Activated CD4-positive, alpha-beta T cell treated with anti-CD3 and anti-CD28 coated beads, Interleukin-2, amount 50 U/mL, for 24 hours (primary cell): ENCODE measurements at regions not wholly inside any gene's neighbourhood (a gene's known extent, or its start where the extent isn't known, plus 50 kb on each side); places are given as distances from the start of the nearest gene placed in this dataset.
"Not testable (repeated sequence)": the region's sequence is repeated elsewhere in the genome, so short reads cannot be mapped to it uniquely, and the experiment has no call there.

Experiments used
- DNase-seq, 2 donors: peaks; one replicate each; pipeline ENCODE4 v3.0.0-alpha.2; 2020; ENCODE audit warnings: low read depth in 1 of 2, low spot score in 1 of 2

DNA sequence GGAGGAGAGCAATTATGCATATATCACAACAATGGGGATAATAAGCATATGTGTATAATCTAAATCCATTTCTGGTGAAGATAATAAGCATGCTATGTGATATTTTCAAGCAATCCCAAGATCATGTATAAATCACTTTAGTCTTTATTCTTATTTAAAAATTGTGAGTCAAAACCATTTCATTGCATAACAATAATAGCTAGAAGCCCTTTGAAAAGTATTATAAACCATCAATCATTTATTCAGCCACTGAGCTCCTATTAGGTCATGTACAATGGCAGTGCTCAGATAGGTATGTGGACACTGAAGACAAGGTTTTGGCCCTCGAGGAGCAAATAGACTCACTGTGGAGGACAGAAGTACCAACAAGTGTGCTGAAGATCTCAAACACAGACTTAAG, 113.1 kb downstream of the CDCA7 start:
- DNase-seq = no peak

DNA sequence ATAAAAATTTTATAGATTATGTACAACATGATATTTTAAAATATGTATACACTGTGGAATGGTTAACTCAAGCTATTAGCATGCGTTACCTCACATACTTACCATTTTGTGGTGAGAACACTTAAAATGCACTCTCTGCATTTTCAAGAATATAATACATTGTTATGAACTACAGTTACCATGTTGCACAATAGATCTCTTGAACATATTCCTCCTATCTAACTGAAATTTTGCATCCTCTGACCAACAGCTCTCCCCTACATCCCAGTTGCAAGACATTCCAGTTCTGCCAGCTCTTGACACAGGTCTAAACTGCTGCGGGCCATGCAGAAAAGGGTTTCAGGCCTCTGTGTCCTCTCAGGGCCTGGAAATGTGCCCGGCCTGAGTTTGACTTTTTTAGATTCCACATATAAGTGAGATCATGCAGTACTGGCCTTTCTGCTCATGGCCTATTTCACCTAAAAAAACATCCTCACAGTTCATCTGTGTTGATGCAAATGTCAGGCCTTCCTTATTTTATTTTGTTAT, 113.7 kb downstream of the CDCA7 start:
- no peak for DNase-seq

DNA sequence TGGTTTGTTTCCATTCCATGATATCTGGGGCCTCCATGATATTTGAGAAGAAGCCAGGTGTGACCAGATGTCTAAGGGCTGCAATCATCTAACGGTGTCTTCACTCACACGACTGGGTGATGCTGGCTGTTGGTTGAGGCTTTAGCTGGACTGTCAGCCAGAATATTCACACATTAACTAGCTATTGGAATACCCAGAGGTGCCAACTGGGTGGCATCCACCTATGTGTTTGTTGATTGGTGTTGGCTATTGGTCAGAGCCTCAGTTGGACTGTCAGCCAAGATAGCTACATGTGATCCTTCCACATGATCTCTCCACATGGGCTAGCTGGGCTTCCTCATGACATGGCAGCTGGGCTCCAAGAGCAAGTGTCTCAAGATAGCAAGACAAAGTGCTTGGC, 117.4 kb downstream of the CDCA7 start:
- DNase-seq = no peak

DNA sequence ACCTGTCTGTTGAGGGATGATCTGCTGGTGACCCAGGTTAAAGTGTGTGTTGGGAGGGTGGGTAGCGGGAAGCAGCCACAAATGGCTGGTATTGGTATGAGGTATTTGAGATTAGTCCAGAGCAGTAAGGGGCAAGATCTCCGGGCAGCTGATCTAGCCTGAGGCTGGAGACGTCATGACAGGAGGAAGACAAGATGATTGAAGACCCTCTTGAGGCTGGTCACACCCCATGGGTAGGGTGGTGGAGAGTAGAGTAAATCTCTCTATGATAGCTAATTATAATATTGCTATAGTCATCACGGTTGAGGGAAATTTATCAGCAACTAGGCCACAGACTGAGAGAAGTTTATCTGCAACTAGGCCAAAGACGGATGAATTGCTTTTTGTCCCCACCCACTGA, 128.5 kb downstream of the CDCA7 start:
- DNase-seq = no peak

DNA sequence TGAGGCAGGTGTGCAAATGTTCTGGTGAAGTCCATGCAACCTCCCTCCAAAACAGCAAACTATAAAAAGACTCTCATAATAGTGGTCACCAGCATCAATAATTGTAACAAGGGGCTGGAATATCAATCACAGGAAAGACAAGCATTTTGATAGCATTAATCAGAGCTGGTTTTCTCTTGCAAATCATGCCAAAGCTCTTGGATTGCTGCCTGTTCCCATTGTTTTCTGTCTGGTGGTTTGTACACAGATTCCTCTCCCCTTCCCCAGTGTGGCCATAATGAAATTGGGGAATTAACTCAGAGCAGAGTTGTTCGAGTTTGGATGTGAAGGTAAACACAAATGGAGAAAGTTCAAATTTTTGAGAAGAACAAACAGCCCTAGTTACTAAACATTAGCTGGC, 134.2 kb downstream of the CDCA7 start:
- no peak for DNase-seq

DNA sequence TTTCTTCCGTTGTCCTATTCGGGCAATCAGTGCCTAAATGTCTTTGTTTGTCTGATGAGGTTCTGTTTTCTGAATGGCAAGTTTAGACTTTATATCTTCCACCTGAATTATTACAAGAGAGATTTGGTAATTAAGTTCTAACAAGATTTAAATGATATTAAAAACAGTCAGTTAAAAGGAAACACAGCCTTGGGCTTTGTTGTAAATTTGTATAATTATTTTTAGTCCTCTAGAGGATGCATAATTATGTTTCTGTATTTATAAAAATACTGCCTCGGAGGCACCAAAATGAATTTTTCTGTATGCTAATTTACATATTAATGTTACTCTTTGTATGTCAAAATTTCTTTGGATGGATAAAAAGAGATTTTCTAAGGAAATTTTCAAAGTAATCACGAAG, 136.7 kb downstream of the CDCA7 start:
- no peak for DNase-seq

DNA sequence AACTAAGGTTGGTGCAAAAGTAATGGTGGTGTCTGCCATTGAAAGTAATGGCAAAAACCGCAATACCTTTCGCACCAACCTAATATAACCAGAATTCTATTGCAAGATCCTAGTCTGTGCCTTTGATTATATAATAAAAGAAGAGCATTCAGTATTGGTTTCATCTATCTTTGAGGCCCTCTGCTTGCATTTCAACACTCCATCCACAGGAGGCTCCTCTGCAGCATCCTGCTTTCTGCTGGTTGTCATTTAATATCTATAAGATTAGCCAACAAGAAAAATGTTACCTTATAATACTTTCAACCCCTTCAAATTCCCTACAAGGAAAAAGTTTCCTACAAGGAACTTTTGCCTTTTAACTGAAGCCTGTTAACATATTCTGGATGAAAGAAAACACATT, 139.2 kb downstream of the CDCA7 start:
- no peak for DNase-seq

DNA sequence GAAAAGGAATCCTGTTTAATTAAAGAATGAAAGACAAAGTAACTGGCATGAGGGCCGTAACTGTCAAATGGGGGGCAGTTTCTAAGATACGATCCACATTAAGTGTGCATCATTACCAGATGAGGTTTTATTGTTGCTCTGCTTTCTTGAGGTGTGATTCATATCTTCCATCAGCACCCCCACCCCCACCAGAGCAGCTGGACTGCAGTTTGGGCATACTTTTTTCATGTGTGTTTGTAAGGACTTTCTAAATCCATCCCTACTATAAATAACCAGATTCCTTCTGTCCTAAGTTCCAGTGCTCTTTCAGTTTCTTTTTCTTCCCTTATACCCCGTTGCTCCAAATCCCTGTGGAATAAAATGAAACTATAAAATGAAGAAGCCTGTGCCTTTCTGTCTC, 142.1 kb downstream of the CDCA7 start:
- no peak for DNase-seq

DNA sequence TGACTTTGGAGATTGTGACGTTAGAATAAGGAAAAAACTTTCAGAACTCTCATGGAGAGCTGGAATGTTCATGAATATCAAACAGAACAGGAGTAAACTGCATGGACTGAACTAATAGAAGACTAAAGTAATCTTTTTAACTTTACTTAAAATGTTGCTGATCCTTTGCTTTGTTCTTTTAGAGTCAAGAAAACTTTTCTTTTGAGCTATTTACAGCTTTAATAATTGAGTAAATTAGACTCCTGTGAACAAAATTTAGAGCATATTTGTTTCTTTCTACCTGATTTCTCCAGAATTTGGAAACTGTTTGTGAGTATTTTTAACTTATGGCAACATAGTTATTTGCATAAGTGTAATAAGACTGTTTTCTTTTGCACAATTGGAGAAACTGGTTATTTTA, 146.3 kb downstream of the CDCA7 start:
- no peak for DNase-seq

DNA sequence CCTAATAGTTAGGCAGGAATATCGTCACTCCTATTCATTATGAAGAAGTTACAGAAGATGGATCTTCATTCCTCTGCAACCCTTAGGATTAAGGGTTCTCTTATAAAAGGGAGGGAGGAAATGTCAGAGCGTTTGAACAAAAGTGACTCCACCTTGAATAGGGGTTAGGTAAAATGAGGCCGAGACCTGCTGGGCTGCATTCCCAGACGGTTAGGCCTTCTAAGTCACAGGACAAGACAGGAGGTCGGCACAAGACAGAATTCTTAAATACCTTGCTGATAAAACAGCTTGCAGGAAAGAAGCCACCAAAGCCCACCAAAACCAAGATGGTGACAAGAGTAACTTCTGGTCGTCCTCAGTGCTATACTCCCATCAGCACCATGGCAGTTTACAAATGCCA, 147.6 kb downstream of the CDCA7 start:
- DNase-seq = no peak

DNA sequence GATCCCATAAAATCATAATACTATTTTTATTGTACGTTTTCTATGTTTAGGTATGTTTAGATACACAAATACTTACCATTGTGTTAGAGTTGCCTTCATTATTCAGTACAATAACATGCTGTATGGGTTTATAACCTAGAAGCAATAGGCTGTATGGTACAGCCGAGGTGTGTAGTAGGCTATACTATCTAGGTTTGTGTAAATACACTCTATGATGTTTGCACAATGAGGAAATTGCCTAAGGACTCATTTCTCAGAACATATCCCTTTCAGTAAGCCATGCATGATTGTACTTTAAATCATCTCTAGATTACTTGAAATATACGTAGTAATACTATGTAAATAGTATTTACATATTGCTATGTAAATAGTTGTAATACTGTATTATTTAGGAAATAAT, 156.7 kb downstream of the CDCA7 start:
- no peak for DNase-seq

DNA sequence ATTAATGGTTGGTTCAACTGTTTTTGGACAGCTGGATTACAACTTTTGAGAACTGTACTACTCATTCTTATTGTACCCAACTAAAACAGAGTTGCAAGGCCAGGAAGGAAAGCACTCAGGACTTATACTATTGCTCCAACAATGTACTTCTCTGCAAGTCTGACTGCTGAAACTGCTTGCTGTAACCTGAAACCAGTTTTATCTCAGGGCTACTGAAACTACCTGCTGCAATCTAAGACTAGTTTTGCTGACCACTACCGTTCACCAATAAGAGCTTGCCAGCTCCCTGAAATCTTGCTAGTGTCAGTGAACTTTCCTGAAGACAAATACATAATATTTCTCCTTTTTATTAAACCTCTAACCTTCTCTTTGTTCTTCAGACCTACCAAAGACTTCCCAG, 157.3 kb downstream of the CDCA7 start:
- DNase-seq = no peak

DNA sequence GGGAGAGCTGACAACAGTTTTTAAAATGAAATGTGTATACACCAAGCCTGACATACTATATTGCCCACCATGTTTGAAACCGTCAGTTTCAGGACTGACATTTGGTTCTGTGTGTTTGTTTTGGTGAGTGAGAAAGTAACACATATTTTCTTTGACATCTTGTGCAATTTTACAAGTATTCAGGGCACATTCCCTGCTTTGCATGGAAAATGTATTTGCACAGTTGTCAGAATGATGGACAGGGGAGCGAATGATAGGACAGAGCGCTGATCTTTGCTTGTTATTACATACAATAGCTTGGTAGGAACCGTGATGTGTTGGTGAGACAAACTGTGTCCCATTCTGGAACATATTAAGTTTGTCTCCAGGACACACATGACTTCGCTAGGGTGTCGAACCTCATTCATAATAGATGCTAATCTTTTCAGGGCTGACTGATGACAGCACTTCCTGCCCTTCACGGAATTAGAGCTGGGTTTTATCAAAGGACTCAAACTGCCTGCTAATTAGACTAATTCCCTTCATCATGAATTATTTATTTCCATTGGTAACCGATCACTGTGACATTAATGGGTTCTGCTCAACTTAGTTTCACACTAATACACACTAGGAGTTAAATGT, 158.5 kb downstream of the CDCA7 start:
- no peak for DNase-seq

DNA sequence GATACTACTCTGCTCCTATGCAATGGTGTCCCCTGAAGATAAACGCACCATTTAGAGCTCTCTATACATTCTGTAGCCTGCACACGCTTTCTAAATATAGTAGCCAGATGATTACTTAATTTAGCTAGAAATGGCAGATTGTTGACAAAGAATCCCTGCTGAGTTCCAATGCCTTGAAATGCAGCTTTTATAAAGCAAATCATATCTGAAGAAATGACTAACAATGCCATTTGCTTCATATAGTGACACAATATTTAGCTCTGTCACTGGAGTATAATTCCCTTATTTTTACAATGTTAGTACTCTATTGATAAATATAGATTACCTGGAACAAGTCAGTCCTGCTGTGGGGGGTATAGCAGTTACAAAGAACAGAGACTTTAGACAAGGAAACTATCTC, 166.2 kb downstream of the CDCA7 start:
- no peak for DNase-seq

DNA sequence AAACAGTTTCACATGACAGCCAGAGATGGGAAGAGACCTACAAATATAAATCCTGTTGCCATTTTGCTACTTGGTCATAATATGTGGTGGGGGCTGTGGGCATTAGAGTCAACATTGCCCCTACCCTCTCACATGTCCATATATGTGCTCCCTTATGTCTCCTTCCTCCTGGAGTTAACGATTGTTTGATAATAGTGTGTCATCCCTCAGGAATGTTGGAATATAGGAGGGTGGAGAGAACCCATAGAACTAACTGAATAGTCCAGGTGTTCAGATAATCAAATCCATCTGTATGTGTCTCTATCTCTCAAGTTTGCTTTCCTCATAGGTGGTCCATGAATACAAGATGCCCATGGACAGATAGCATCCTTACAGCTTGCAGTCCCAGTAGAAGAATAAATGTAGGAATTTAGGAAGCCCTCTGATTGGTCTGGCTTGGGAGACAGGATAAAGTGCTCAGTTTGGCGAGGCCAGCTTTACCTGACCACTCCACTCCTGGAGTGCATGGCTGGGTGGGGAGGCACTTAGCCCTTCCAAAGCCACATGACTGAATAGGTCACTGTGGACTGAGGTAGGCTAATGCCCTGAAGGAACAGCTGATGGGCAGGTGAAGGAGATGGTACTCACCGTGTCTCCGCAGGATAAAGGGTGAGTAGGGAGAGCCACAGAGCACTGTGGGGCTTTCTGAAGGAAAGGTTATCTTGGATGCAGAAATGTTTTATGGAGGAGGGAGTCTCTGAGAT, 166.9 kb downstream of the CDCA7 start:
- DNase-seq = no peak

DNA sequence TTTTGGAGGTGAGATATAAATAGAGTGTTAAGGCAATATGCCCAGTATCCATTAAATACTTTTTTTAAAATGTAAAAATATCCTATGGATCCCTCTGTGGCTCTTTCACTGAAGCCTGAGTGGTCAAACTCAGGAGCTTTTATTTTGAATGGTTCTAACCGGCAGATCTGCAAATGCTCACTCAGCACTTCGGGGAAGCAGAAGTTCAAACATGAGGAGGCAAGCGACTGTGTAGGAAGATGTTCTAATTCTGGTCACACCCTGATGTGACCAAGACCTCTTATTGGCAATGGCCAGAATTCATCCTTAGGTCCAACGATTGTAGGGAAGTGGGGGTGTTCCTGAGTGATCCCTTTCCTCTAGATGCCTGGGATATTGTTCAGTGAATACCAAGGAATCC, 168.8 kb downstream of the CDCA7 start:
- DNase-seq = no peak

DNA sequence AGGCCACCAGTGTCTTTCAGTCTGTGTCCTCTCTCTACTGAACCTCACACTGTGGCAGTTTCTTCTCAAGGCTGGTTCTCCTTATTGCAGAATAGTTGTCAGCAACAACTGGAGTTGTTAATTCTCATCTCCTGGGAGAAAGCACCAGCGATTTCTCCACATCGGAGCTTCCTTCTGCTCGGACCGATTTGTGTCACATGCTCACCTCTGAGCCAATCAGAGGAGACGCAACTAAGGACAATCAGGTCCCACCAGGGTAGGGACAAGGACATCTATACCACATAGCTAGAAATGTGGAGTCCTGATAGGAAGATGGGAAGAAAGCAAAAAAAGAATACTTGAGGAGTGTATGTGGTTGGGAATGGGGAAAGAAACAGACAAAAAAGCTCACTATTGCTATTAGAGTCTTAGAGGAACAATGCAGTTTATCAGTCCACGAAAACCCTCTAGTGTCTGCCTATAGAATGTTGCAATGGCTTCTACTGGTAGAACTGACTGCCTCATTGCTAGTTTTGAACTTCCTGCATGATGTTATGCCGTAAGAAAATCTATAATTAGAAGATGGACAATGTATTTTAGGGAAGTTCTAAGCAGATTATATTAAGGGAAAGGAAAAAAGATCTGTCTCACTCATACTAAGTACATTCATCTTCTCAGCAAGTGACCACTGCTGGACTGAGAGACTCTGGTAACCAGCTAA, 169.7 kb downstream of the CDCA7 start:
- no peak for DNase-seq

DNA sequence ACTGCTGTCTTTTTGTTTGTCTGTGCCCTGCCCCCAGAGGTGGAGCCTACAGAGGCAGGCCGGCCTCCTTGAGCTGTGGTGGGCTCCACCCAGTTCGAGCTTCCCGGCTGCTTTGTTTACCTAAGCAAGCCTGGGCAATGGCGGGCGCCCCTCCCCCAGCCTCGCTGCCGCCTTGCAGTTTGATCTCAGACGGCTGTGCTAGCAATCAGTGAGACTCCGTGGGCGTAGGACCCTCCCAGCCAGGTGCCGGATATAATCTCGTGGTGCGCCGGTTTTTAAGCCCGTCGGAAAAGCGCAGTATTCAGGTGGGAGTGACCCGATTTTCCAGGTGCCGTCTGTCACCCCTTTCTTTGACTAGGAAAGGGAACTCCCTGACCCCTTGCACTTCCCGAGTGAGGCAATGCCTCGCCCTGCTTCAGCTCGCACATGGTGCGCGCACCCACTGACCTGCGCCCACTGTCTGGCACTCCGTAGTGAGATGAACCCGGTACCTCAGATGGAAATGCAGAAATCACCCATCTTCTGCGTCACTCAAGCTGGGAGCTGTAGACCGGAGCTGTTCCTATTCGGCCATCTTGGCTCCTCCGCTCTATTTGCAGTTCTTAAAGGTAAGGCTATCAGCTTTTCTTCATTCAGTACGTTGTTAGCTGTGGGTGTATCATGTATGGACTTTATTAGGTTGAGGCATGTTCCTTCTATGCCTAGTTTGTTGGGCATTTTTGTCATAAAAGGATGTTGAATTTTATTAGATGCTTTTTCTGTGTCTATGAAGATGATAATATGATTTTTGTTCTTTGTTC, 178.3 kb downstream of the CDCA7 start:
- not testable (repeated sequence) for DNase-seq

DNA sequence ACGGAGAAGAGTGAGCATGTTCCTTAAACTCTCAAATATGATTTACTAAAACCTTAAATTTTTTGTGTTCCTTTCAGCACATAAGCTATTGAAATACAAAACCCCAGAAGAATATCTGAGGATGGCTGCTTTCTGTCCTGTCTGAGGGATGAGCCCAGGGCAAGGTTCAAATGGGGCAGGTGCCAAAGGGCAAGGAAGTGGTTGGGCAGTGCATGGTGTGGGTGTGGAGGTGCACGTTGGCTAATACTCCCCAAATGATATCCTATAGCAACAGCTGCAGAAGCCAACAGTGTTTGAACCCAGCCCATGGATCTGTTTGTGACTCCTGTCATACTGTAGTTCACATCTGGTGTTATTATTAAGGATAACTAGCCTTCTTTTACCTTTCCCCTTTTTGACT, 183.0 kb downstream of the CDCA7 start:
- no peak for DNase-seq

DNA sequence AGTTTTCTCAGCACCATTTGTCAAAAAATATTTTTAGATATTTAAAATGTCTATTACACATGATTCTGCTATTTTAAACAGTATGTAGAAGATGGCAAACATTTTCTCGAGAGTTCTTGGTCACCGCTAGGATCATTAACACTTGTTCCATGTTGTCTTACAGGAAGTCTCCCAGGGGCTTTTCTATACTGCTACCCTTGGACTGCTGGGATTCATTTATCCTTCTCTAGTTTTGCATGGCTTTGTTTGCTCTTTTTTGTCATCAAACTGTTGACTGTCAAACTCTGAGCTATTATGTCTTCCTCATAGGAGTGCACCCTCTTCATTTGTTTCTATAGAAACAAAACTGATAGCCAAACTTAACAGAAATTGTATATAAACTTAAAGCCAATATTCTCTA, 184.9 kb downstream of the CDCA7 start:
- DNase-seq = no peak

DNA sequence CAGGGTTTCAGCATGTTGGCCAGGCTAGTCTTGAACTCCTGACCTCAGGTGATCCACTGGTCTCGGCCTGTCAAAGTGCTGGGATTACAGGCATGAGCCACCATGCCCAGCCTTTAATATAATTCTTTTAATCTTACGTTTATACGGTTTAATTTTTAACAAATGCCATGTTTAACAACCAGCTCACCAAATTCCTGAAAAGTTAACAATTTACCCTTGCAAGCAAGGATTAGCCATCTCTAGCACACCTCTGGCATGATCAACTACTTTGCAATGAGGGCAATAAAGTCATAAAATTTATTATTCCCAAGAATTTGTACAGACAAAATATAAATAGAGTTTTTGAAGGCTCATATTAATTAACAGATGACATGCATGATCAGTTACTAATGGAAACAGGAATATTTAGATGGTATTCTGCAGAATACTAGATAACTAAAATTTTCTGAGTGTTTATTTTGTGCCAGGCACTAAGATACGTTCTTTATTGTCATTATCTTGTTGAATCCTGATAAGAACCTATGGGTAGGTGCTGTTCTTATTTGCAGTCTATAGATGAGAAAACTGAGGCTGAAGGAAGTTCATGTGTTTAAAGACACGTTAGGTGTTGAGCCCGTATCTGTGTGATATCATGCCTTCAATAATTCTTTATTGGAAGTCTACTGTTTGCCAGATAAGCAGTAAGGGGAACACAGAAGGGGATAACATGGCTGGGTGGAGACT, 190.1 kb downstream of the CDCA7 start:
- no peak for DNase-seq
